GM18508 (cell line): ENCODE measurements at regions not wholly inside any gene's neighbourhood (a gene's known extent, or its start where the extent isn't known, plus 50 kb on each side); places are given as distances from the start of the nearest gene placed in this dataset.
A peak's percentile ranks its signal among the peaks of the same experiment; 100 is the strongest.
"Not testable (repeated sequence)": the region's sequence is repeated elsewhere in the genome, so short reads cannot be mapped to it uniquely, and the experiment has no call there.

Experiments used
- ATAC-seq: cut with Tn5 transposase; IDR thresholded peaks from one replicate; pipeline ENCODE4 v1.9.1; 2021; ENCODE audit warnings: moderate number of reproducible peaks; ENCODE audit not compliant: insufficient read depth, unreplicated experiment

DNA sequence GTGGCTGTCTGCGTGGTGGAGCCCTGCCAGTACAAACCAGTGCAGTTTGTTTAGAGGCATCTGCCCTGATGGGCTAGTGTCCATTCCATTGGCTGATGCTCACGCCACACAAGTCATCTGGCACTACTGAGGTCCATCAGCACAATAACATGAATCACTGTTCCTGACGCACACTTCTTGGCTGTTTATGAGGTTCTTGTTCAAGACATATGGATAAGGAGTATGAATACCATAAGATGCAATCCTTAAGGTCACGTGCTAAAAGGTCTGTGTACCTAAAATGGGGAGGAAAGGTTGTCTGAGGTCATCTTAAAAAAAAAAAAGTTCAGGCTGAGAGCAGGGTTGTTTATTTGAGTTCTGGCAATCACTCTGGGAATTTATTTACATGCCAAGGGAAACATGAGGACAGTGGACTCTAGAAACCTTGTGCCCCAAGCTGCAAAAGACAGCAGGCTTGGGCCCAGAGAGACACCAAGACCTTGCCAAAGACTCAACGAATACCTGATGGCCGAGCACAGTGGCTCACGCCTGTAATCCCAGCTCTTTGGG, 54.1 kb upstream of the SHLD1 start:
- no peak for ATAC-seq

GRCh38 chr20:5691918-5692618, 58.1 kb upstream of the SHLD1 start:
- ATAC-seq = peak; percentile 96

- no peak for ATAC-seq
These were observed 60.7 kb upstream of the SHLD1 start for GRCh38 chr20:5689463-5689862.

GRCh38 chr20:5688431-5688972, 61.7 kb upstream of the SHLD1 start:
- no peak for ATAC-seq

DNA sequence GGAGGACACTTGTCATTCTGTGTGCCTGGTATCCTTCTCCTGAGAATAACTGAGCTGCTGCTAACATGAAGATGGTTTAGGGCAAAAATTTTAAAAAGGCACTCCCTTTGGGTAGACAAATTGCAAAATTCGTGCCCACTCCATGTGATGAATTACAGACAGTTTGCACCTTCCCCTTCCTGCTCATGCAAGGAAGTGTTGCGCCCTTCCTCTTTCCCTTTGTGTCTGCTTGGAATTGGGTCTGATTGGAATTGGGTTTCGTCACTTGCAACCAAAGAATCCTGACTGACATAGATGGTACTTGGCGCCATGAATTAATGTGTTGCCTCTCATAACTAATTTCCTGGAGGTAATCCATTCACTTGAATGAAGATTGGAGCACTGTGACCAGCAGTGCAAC, 62.3 kb upstream of the SHLD1 start:
- ATAC-seq = no peak

DNA sequence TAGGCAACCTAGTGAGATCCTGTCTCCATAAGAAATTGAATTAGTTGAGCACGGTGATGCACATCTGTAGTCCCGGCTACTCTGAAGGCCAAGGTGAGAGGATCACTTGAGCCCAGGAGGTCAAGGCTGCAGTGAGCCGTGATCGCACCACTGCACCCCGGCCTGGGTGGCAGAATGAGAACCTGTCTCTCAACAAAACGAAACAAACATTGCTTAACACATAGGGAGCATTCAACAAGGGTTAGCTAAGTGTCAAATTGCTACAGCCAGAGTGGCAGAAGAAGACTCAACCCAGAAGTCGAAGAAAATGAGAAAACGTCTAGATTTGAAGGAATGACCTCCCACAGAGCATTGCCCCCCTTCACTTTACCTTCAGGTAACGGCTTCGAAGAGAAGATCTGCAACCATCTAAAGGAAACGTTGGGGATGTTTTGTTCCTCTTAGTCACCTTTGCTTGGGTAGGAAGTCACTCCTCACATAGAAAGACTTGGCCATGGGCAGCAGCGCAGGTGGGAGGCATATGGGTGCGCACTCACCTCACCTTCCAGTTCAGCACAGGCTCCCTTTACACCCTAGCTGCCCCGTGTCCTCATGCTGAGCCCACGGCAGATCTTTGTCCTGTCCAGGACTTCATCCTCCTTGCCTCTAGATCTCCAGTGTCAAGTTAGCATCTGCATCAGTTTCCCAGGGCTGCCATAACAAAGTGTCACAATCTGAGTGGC, 63.7 kb upstream of the SHLD1 start:
- ATAC-seq = no peak

- ATAC-seq = not testable (repeated sequence)
These were observed 67.6 kb upstream of the SHLD1 start for GRCh38 chr20:5682556-5682955.

DNA sequence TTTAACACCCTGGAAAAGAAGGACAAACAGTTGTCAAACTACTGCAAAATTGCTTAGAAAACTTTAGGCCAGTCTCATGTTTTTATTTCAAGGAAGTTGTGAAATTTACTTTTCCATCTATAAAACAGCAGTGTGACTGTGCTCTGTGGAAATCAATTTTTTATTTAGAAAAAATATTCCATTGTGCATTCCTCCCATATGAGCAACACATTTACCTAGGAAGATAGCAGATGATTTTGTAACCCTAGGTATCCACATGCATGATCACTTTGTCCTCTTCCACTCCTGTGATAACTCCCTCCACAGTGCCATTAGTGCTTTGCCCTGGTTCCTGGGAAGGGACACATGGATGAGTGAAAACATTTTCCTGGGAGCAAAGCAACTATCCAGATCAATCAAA, 69.4 kb upstream of the GPCPD1 start:
- no peak for ATAC-seq

DNA sequence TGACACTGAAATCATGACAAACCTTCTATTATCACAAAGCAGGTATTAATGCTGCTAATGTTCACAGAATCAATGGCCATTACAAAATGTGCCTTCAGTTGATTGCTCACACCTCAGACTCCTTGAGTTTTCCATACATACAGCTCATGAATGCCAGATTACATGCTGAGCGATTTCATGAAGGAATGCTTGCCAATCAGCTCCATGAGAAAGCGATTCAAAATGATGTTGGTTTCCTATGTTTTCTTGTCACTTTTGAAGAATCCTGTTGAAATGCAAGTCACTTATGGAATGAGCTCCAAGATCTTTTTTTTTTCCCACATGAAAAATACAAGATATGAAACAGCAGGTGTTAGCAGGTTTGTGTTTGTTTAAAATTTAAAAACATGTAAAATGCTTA, 68.0 kb upstream of the GPCPD1 start:
- ATAC-seq = no peak

- not testable (repeated sequence) for ATAC-seq
These were observed 67.1 kb upstream of the GPCPD1 start for GRCh38 chr20:5677944-5678343.

- no peak for ATAC-seq
These were observed 66.6 kb upstream of the GPCPD1 start for GRCh38 chr20:5677389-5677788.

GRCh38 chr20:5675103-5676091, 64.6 kb upstream of the GPCPD1 start:
- ATAC-seq = no peak

- ATAC-seq = peak; percentile 68
These were observed 63.4 kb upstream of the GPCPD1 start for GRCh38 chr20:5674176-5674660.

DNA sequence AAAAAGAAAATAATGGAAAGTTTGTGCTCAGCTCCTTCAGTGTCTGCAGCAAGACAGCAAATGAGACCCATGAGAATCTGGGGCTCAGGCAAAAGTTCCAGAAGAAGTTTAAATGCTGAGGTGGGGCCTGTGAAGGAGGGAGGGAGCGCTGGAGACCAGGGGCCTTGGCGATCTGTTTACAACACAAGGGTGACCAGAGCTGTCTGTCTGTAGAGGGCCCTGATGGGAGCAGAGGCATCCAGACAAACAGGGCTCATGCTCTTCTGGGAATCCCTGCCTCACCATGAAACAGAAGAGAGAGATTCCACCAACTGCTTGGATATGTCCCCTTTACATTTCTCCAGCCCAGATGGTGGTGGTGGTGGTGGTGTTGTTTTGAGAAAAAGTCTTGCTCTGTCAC, 60.1 kb upstream of the GPCPD1 start:
- ATAC-seq = no peak

- ATAC-seq = no peak
These were observed 59.3 kb upstream of the GPCPD1 start for GRCh38 chr20:5670036-5670536.

DNA sequence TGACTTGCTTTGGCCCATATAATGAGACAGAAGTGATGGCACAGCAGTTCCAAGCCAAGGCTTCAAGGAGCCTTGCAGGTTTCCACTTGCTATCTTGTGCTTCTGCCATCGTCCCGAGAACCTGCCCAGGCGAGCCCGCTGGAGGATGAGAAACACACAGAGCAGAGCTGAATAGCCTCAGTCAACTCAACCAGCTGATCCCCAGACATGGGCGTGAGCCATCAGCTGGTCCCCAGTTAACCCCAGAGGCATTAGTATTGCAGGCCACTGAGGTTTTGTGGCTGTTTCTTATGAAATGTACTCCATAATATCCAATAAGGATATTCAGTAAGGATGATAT, 57.7 kb upstream of the GPCPD1 start:
- no peak for ATAC-seq

DNA sequence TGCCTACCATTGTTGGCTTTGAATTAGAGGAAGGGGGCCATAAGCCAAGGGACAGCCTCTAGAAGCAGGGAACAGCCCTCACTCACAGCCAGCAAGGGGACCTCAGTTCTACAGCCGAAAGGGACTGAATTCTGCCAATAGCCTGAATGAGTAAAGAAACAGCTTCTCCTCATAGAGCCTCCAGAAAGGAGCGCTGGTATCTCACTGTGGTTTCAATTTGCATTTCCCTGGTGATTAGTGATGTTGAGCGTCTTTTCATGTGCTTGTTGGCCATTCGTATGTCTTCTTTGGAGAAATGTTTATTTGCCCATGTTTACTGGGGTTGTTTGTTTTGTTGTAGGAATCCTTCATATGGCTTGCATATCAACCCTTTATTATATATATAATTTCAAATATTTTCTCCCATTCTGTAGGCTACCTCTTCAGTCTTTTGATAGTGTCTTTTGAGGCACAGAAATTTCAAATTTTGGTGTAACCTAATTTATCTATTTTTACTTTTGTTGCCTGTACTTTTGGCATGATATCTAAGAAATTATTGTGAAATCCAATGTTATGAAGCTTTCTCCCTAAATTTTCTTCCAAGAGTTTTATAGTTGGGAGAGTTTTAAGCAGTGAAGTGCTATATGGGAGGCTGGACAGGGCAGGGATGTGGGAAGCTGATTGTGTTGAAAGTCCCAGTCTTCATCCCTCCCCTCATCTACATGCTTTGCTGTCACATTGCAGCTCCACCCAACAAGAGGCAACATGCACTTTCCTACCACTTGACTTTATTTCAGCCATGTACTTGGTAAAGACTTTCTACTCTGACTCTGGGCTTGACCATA, 57.1 kb upstream of the GPCPD1 start:
- no peak for ATAC-seq

DNA sequence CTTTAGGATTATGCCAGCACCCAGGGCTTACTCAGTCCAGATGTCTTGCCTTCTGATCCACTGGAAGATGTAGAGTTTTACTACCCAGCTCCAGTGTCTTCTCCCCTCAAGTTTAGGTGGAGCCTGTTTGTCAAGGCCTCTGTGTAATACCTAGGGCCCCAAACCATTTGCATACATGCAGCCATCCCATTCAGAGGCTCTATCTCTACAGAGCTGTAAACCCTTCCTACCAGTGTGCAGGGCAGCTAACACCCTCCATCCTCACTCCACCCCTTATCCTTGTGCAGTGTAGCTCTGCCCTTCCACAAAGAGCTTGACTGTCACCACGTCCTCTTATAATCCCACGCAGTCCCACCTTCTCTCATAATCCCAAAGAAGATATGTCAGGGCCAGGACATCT, 54.6 kb upstream of the GPCPD1 start:
- ATAC-seq = no peak

DNA sequence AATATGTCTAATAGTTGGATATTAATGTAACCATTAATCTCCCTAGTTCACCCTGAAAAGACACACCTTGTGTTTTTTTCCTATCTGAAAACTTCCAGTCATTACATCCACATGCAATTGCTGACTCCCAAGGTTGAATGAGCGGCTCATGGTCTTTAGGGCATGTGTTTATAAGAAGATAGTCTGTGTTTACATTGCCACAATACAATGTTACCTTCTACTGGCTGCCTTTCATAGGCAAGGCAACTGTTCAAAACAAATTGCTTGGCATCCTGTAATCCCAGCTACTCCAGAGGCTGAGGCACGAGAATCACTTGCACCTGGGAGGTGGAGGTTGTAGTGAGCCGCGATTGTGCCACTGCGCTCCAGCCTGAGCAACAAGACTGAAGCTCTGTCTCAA, 52.6 kb upstream of the GPCPD1 start:
- no peak for ATAC-seq
